ENCODE measurements at regions not wholly inside any gene's neighbourhood (a gene's known extent, or its start where the extent isn't known, plus 50 kb on each side); places are given as distances from the start of the nearest gene placed in this dataset.

DNA sequence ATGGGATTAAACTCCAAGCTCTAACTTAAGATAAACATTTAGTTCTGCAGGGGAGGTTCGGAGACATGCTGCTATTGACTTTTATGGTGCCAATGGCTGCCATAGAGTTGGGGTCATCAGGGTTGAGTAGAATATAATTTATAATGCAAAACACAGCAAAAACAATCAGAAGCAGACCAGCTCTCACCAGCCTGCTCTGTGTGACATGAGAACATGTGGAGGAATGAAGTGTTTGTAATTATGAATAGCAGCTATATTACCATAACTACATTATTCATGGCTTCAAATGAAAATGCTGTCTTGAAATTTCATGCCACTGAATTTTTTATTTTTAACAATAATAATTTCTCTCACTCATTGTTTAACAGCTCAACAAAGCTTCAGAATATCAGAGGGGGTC, 645.6 kb upstream of the CDH8 start:
- no peak overlapping the region for H3K27ac Mint-ChIP-seq
- no peak overlapping the region for H3K4me3 Mint-ChIP-seq
- DNase-seq (ENCODE audit: low spot score in 2 of 2, unreplicated experiment in 2 of 2) = no peak
- H3K9me3 Mint-ChIP-seq = peaks cover 49% of the 10 kb centered on the region
- no peaks in the 10 kb centered on the region for H3K36me3 Mint-ChIP-seq
- no peaks in the 10 kb centered on the region for H3K27me3 Mint-ChIP-seq (ENCODE audit: low read depth)
- no peak for TF ChIP-seq CTCF (IDR thresholded peaks at IDR 0.05; ENCODE audit: unreplicated experiment)
- H3K4me1 Mint-ChIP-seq = no peaks in the 10 kb centered on the region

DNA sequence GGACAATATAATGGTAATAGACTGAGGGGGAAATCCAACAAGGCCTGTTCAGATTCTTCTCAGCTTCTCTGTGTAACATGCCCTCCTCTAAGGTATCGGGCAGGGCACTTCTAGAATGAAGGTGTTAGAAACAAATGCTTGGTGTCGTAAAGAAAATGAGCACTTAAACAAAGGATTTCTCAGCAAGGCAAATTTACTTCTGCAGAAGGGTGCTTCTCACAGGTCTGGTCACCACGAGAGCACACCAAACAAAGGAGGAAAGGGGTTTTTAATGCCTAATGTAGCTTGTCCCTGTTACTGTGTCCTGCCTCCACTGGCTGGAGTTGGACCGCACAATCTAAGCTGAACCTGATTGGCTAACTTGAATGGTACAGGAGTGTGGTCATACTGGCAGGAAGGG, 642.6 kb upstream of the CDH8 start:
- Mint-ChIP-seq H3K27me3 (ENCODE audit: low read depth) (no peaks in the 10 kb centered on the region), H3K4me1 (no peaks in the 10 kb centered on the region), H3K4me3 (no peak overlapping the region), H3K36me3 (no peaks in the 10 kb centered on the region), H3K27ac (no peak overlapping the region), H3K9me3 (peaks cover 57% of the 10 kb centered on the region)
- TF ChIP-seq CTCF (IDR thresholded peaks at IDR 0.05; ENCODE audit: unreplicated experiment) = no peak
- DNase-seq (ENCODE audit: low spot score in 2 of 2, unreplicated experiment in 2 of 2) = no peak

- H3K36me3 Mint-ChIP-seq = no peaks in the 10 kb centered on the region
- TF ChIP-seq CTCF (IDR thresholded peaks at IDR 0.05; ENCODE audit: unreplicated experiment) = no peak
Measured at GRCh38 chr16:62676306-62676705, 640.1 kb upstream of the CDH8 start.

GRCh38 chr16:62665269-62665668, 629.0 kb upstream of the CDH8 start:
- Mint-ChIP-seq H3K9me3 (peaks cover 40% of the 10 kb centered on the region), H3K27ac (no peak overlapping the region), H3K36me3 (no peaks in the 10 kb centered on the region), H3K27me3 (ENCODE audit: low read depth) (no peaks in the 10 kb centered on the region), H3K4me1 (no peaks in the 10 kb centered on the region), H3K4me3 (no peak overlapping the region)
- no peak for DNase-seq (ENCODE audit: low spot score in 2 of 2, unreplicated experiment in 2 of 2)
- TF ChIP-seq CTCF (IDR thresholded peaks at IDR 0.05; ENCODE audit: unreplicated experiment) = no peak

More at GRCh38 chr16:62676306-62676705, 640.1 kb upstream of the CDH8 start:
- Mint-ChIP-seq H3K27ac (no peak overlapping the region), H3K4me1 (no peaks in the 10 kb centered on the region), H3K27me3 (ENCODE audit: low read depth) (no peaks in the 10 kb centered on the region), H3K9me3 (peaks cover 39% of the 10 kb centered on the region), H3K4me3 (no peak overlapping the region)
- DNase-seq (ENCODE audit: low spot score in 2 of 2, unreplicated experiment in 2 of 2) = no peak

DNA sequence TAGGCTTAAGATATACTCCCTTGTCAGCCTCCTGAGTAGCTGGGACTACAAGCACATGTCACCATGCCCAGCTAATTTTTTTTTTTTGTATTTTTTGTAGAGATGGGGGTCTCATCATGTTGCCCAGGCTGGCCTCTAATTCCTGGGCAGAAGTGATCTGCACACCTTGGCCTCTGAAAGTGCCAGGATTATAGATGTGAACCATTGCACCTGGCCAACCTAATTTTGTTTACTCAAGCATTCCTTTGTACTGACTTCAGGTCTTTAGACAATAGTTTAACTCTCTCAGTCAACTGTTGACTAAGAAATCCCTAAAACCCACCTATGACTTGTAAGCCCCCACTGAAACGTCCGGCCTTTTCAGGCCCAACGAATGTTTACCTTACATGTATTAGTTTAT, 628.3 kb upstream of the CDH8 start:
- DNase-seq (ENCODE audit: low spot score in 2 of 2, unreplicated experiment in 2 of 2) = no peak
- Mint-ChIP-seq H3K9me3 (peaks cover 34% of the 10 kb centered on the region), H3K27me3 (ENCODE audit: low read depth) (no peaks in the 10 kb centered on the region), H3K27ac (no peak overlapping the region), H3K36me3 (no peaks in the 10 kb centered on the region), H3K4me3 (no peak overlapping the region), H3K4me1 (no peaks in the 10 kb centered on the region)
- TF ChIP-seq CTCF (IDR thresholded peaks at IDR 0.05; ENCODE audit: unreplicated experiment) = no peak

DNA sequence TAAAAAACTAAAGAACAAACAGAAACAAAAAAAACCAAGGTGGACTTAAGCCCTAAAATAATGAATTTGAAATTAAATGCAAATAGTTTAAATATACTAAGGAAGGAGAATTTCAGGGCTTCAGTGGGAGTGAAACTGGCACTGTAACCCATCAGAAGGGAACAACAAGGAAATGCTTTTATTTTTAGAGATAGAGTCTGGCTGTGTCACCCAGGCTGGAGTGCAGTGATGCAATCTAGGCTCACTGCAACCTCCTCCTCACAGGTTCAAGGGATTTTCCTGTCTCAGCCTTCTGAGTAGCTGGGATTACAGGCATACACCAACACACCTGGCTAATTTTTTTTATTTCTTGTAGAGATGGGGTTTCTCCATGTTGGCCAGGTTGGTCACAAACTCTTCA, 625.2 kb upstream of the CDH8 start:
- H3K9me3 Mint-ChIP-seq = peaks cover 21% of the 10 kb centered on the region
- TF ChIP-seq CTCF (IDR thresholded peaks at IDR 0.05; ENCODE audit: unreplicated experiment) = no peak
- H3K27ac Mint-ChIP-seq = no peak overlapping the region
- no peak overlapping the region for H3K4me3 Mint-ChIP-seq
- no peaks in the 10 kb centered on the region for H3K4me1 Mint-ChIP-seq
- H3K36me3 Mint-ChIP-seq = no peaks in the 10 kb centered on the region
- H3K27me3 Mint-ChIP-seq (ENCODE audit: low read depth) = no peaks in the 10 kb centered on the region
- DNase-seq (ENCODE audit: low spot score in 2 of 2, unreplicated experiment in 2 of 2) = no peak

Measured in mesothelial cell of epicardium (in vitro differentiated cells).